ENCODE measurements at regions not wholly inside any gene's neighbourhood (a gene's known extent, or its start where the extent isn't known, plus 50 kb on each side); places are given as distances from the start of the nearest gene placed in this dataset.

DNA sequence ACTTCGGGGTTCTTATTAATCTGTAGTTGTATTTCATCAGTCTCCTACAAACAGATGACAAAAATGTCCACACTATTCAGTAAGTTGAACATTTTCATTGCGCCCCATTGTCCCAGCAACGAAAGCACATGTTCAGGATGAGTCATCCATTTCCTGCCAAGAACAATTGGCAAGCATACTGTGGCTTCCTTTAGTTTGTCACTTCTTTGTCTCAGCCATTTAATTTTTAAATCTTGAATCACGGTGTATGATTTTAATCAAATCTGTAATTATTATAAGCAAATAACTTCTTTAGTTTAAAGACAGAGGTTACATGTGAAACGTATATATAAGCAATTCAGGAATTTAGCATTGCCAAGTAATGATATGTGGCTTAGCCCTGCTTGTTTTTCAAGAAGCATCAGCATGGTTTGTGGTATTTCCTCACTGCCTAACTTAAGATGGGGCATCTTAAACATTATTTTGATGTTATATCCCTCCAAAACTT, 211.3 kb upstream of the KRR1 start (continued):
- TF ChIP-seq, protein P1, sequence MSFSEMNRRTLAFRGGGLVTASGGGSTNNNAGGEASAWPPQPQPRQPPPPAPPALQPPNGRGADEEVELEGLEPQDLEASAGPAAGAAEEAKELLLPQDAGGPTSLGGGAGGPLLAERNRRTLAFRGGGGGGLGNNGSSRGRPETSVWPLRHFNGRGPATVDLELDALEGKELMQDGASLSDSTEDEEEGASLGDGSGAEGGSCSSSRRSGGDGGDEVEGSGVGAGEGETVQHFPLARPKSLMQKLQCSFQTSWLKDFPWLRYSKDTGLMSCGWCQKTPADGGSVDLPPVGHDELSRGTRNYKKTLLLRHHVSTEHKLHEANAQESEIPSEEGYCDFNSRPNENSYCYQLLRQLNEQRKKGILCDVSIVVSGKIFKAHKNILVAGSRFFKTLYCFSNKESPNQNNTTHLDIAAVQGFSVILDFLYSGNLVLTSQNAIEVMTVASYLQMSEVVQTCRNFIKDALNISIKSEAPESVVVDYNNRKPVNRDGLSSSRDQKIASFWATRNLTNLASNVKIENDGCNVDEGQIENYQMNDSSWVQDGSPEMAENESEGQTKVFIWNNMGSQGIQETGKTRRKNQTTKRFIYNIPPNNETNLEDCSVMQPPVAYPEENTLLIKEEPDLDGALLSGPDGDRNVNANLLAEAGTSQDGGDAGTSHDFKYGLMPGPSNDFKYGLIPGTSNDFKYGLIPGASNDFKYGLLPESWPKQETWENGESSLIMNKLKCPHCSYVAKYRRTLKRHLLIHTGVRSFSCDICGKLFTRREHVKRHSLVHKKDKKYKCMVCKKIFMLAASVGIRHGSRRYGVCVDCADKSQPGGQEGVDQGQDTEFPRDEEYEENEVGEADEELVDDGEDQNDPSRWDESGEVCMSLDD (CRISPR knock-in tag; IDR thresholded peaks at IDR 0.05; ENCODE audit: borderline replicate concordance) = no peak
- TF ChIP-seq, protein P2, sequence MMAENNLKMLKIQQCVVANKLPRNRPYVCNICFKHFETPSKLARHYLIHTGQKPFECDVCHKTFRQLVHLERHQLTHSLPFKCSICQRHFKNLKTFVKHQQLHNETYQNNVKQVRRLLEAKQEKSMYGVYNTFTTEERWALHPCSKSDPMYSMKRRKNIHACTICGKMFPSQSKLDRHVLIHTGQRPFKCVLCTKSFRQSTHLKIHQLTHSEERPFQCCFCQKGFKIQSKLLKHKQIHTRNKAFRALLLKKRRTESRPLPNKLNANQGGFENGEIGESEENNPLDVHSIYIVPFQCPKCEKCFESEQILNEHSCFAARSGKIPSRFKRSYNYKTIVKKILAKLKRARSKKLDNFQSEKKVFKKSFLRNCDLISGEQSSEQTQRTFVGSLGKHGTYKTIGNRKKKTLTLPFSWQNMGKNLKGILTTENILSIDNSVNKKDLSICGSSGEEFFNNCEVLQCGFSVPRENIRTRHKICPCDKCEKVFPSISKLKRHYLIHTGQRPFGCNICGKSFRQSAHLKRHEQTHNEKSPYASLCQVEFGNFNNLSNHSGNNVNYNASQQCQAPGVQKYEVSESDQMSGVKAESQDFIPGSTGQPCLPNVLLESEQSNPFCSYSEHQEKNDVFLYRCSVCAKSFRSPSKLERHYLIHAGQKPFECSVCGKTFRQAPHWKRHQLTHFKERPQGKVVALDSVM (CRISPR knock-in tag; IDR thresholded peaks at IDR 0.05) = no peak
- TF ChIP-seq ZMAT3 (CRISPR knock-in tag; conservative IDR thresholded peaks at IDR 0.05) = no peak
- TF ChIP-seq, protein P3, sequence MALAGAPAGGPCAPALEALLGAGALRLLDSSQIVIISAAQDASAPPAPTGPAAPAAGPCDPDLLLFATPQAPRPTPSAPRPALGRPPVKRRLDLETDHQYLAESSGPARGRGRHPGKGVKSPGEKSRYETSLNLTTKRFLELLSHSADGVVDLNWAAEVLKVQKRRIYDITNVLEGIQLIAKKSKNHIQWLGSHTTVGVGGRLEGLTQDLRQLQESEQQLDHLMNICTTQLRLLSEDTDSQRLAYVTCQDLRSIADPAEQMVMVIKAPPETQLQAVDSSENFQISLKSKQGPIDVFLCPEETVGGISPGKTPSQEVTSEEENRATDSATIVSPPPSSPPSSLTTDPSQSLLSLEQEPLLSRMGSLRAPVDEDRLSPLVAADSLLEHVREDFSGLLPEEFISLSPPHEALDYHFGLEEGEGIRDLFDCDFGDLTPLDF (CRISPR knock-in tag; IDR thresholded peaks at IDR 0.05) = no peak
- no peak for TF ChIP-seq ZNF878 (CRISPR knock-in tag; IDR thresholded peaks at IDR 0.05)
- TF ChIP-seq, protein P4, sequence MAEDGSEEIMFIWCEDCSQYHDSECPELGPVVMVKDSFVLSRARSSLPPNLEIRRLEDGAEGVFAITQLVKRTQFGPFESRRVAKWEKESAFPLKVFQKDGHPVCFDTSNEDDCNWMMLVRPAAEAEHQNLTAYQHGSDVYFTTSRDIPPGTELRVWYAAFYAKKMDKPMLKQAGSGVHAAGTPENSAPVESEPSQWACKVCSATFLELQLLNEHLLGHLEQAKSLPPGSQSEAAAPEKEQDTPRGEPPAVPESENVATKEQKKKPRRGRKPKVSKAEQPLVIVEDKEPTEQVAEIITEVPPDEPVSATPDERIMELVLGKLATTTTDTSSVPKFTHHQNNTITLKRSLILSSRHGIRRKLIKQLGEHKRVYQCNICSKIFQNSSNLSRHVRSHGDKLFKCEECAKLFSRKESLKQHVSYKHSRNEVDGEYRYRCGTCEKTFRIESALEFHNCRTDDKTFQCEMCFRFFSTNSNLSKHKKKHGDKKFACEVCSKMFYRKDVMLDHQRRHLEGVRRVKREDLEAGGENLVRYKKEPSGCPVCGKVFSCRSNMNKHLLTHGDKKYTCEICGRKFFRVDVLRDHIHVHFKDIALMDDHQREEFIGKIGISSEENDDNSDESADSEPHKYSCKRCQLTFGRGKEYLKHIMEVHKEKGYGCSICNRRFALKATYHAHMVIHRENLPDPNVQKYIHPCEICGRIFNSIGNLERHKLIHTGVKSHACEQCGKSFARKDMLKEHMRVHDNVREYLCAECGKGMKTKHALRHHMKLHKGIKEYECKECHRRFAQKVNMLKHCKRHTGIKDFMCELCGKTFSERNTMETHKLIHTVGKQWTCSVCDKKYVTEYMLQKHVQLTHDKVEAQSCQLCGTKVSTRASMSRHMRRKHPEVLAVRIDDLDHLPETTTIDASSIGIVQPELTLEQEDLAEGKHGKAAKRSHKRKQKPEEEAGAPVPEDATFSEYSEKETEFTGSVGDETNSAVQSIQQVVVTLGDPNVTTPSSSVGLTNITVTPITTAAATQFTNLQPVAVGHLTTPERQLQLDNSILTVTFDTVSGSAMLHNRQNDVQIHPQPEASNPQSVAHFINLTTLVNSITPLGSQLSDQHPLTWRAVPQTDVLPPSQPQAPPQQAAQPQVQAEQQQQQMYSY (CRISPR knock-in tag; IDR thresholded peaks at IDR 0.05) = no peak
- TF ChIP-seq ZNF44 (CRISPR knock-in tag; IDR thresholded peaks at IDR 0.05) = no peak
- no peak for TF ChIP-seq ZNF160 (CRISPR knock-in tag; IDR thresholded peaks at IDR 0.05)
- TF ChIP-seq NFYB (CRISPR knock-in tag; IDR thresholded peaks at IDR 0.05) = no peak
- no peak for TF ChIP-seq SALL1 (CRISPR knock-in tag; IDR thresholded peaks at IDR 0.05)
- no peak for TF ChIP-seq ZFY (CRISPR knock-in tag; IDR thresholded peaks at IDR 0.05)
- TF ChIP-seq ZNF382 (CRISPR knock-in tag; IDR thresholded peaks at IDR 0.05; ENCODE audit: borderline replicate concordance) = no peak
- TF ChIP-seq SKI (IDR thresholded peaks at IDR 0.05; ENCODE audit: partially characterized antibody) = no peak
- TF ChIP-seq, protein P5, sequence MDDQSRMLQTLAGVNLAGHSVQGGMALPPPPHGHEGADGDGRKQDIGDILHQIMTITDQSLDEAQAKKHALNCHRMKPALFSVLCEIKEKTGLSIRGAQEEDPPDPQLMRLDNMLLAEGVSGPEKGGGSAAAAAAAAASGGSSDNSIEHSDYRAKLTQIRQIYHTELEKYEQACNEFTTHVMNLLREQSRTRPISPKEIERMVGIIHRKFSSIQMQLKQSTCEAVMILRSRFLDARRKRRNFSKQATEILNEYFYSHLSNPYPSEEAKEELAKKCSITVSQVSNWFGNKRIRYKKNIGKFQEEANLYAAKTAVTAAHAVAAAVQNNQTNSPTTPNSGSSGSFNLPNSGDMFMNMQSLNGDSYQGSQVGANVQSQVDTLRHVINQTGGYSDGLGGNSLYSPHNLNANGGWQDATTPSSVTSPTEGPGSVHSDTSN (CRISPR knock-in tag; IDR thresholded peaks at IDR 0.05; ENCODE audit: borderline replicate concordance) = no peak
- peak; percentile 71 for TF ChIP-seq GATAD2A (CRISPR knock-in tag; IDR thresholded peaks at IDR 0.05)
- TF ChIP-seq ZNF331 (CRISPR knock-in tag; IDR thresholded peaks at IDR 0.05) = no peak
- TF ChIP-seq, protein P6, sequence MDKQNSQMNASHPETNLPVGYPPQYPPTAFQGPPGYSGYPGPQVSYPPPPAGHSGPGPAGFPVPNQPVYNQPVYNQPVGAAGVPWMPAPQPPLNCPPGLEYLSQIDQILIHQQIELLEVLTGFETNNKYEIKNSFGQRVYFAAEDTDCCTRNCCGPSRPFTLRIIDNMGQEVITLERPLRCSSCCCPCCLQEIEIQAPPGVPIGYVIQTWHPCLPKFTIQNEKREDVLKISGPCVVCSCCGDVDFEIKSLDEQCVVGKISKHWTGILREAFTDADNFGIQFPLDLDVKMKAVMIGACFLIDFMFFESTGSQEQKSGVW (CRISPR knock-in tag; IDR thresholded peaks at IDR 0.05; ENCODE audit: borderline replicate concordance) = no peak
- TF ChIP-seq ZNF367 (CRISPR knock-in tag; IDR thresholded peaks at IDR 0.05; ENCODE audit: borderline replicate concordance) = no peak
- peak; percentile 61; the same call in 1 of the 2 replicates for TF ChIP-seq ZNF644 (CRISPR knock-in tag; IDR thresholded peaks at IDR 0.05; ENCODE audit: low read depth)
